Mononuclear cell (primary cell): ENCODE measurements at regions not wholly inside any gene's neighbourhood (a gene's known extent, or its start where the extent isn't known, plus 50 kb on each side); places are given as distances from the start of the nearest gene placed in this dataset.
"Not testable (repeated sequence)": the region's sequence is repeated elsewhere in the genome, so short reads cannot be mapped to it uniquely, and the experiment has no call there.

Source experiments
- H3K27me3 ChIP-seq: 2 replicates; pipeline ENCODE4 v1.6.0; 2011; ENCODE audit warnings: low read length, control low read depth; ENCODE audit not compliant: insufficient read depth
- H3K4me1 ChIP-seq: 2 replicates; pipeline ENCODE4 v1.5.1; 2011; ENCODE audit warnings: mild to moderate bottlenecking, low read length, control low read depth; ENCODE audit not compliant: insufficient read depth
- H3K4me3 ChIP-seq: 2 replicates; pipeline ENCODE4 v1.5.1; 2011; ENCODE audit warnings: mild to moderate bottlenecking, low read length, moderate library complexity
- H3K9me3 ChIP-seq: 2 replicates; pipeline ENCODE4 v1.5.1; 2011; ENCODE audit warnings: low read depth, mild to moderate bottlenecking, control low read depth, low read length

DNA sequence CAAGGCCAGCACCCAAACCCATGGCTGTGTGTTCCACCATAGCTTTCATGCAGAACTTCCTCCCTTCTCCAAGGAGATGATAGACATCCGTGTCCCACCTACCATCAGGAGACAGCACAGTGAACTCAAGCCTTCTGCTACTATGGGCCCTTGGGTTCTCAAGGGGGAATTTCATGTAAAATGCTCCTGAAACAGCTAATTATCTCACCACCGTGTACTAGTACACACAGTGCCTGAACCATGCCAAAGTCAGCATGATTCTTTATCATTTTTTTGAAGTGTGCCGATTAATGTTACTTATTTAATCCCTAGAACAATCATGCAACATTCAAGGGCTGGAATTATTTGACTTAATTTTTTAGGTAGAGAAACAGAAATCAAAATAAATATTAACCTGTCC lies 53.9 kb upstream of the FCGR1A start:
- not testable (repeated sequence) for H3K4me1 ChIP-seq, H3K9me3 ChIP-seq, H3K27me3 ChIP-seq, H3K4me3 ChIP-seq
